ENCODE measurements at regions not wholly inside any gene's neighbourhood (a gene's known extent, or its start where the extent isn't known, plus 50 kb on each side); places are given as distances from the start of the nearest gene placed in this dataset.

DNA sequence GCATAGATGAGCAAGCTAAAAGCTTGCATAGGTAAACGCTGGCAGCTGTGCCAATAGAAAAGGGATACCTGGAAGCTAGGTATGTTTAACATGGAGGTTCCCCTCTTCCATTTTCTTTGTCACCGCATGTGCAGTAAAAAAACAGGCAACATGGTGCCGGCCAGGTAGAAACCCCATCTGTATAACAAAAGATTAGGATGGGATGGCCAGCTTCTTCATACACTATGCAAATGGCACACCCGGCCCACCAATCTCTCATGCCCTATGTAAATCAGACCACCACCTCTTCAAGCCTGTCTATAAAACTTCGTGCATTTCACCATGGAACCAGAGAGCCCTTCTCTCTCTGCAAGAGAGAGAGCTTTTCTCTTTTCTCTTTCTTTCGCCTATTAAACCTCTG, 224.3 kb upstream of the P2RY1 start:
- Histone ChIP-seq H4K20me1 (ENCODE audit: control insufficient read depth, insufficient read depth, insufficient read length) (no peaks in the 10 kb centered on the region), H3T11ph (ENCODE audit: low read length) (no peak overlapping the region), H4K91ac (ENCODE audit: insufficient read length, low read depth, low read length) (no peak overlapping the region), H3K4me1 (ENCODE audit: insufficient read depth, low read length) (peaks cover 12% of the 10 kb centered on the region), H3K27me3 (ENCODE audit: insufficient read depth, low read length) (no peaks in the 10 kb centered on the region), H4K5ac (ENCODE audit: insufficient read length, low read depth, low read length) (no peak overlapping the region), H3K56ac (ENCODE audit: insufficient read length, low read depth, low read length) (no peak overlapping the region), H3K14ac (ENCODE audit: insufficient read depth, low read length) (no peak overlapping the region), H3K23ac (ENCODE audit: insufficient read length, low read depth, low read length) (no peak overlapping the region), H3K4ac (ENCODE audit: low read depth, low read length) (no peak overlapping the region), H2BK5ac (ENCODE audit: insufficient read length, low read length) (no peak overlapping the region), H2BK12ac (ENCODE audit: insufficient read length, low read depth, low read length) (no peak overlapping the region), H3K9me3 (ENCODE audit: control insufficient read depth, low read depth, low read length) (no peaks in the 10 kb centered on the region), H2AK5ac (ENCODE audit: insufficient read length, low read length) (no peak overlapping the region), H2BK120ac (ENCODE audit: low read depth, low read length, poor library complexity, severe bottlenecking) (no peak overlapping the region), H3K79me1 (ENCODE audit: insufficient read depth, low read depth, low read length, poor library complexity, severe bottlenecking) (no peaks in the 10 kb centered on the region), H2BK15ac (ENCODE audit: low read depth, low read length) (no peak overlapping the region), H3K18ac (ENCODE audit: insufficient read length, low read depth, low read length) (no peak overlapping the region), H2BK20ac (ENCODE audit: low read depth, low read length, poor library complexity, severe bottlenecking) (no peak overlapping the region), H3K9ac (ENCODE audit: extremely low read depth, insufficient read length, low read length) (no peak overlapping the region), H3K4me2 (ENCODE audit: insufficient read depth, insufficient read length, low read length) (no peak overlapping the region), H3K27ac (ENCODE audit: insufficient read length, low read depth, low read length) (peak overlapping the region; percentile 85), H2AFZ (ENCODE audit: low read length) (no peak overlapping the region), H3K23me2 (ENCODE audit: insufficient read length, low read depth, low read length, poor library complexity, severe bottlenecking) (no peaks in the 10 kb centered on the region), H3K79me2 (ENCODE audit: insufficient read depth, low read length) (no peaks in the 10 kb centered on the region), H4K8ac (replicated peaks; ENCODE audit: insufficient read length, low read depth, low read length) (no peak overlapping the region)
- H3K27ac Mint-ChIP-seq, result peak overlapping the region in 2 of 3 experiments; percentile 54 to 56; a peak in 4 of 7 replicates
- no CpG with 5 or more reads among the region's 6 CpGs for WGBS (ENCODE audit: extremely low coverage, insufficient read length, low lambda C conversion rate)
- H3K4me1 Mint-ChIP-seq, result peaks cover 35 to 37% of the 10 kb centered on the region in 2 experiments
- no peaks in the 10 kb centered on the region for H3K9me3 Mint-ChIP-seq
- no peaks in the 10 kb centered on the region for H3K27me3 Mint-ChIP-seq (ENCODE audit: low read depth)
- TF ChIP-seq CTCF (conservative IDR thresholded peaks at IDR 0.05), result no peak
- DNase-seq, result peak; percentile 58
- H3K36me3 Mint-ChIP-seq (ENCODE audit: insufficient read depth in 1 of 3, low read depth in 3 of 3), result no peaks in the 10 kb centered on the region
- H3K4me3 Mint-ChIP-seq, result no peak overlapping the region

Measured in H9 (cell line).